GM19324 (cell line): ENCODE measurements at regions not wholly inside any gene's neighbourhood (a gene's known extent, or its start where the extent isn't known, plus 50 kb on each side); places are given as distances from the start of the nearest gene placed in this dataset.
"Not testable (repeated sequence)": the region's sequence is repeated elsewhere in the genome, so short reads cannot be mapped to it uniquely, and the experiment has no call there.

ENCODE experiments used
- ATAC-seq: cut with Tn5 transposase; IDR thresholded peaks from one replicate; pipeline ENCODE4 v1.9.1; 2021; ENCODE audit warnings: mild to moderate bottlenecking, moderate library complexity; ENCODE audit not compliant: unreplicated experiment, low FRiP score

GRCh38 chr12:54716261-54716660, 68.1 kb upstream of the DCD start:
- no peak for ATAC-seq

GRCh38 chr12:54713876-54714275, 65.7 kb upstream of the DCD start:
- not testable (repeated sequence) for ATAC-seq

- no peak for ATAC-seq
Measured at GRCh38 chr12:54711669-54712068, 63.5 kb upstream of the DCD start.

- ATAC-seq = no peak
Measured at GRCh38 chr12:54708826-54709225, 60.7 kb upstream of the DCD start.

- no peak for ATAC-seq
Measured at GRCh38 chr12:54704202-54704601, 56.0 kb upstream of the DCD start.

- ATAC-seq = no peak
Measured at GRCh38 chr12:54701940-54702592, 53.9 kb upstream of the DCD start.

- ATAC-seq = no peak
Measured at GRCh38 chr12:54700849-54701248, 52.7 kb upstream of the DCD start.

- no peak for ATAC-seq
Measured at GRCh38 chr12:54700301-54700700, 52.1 kb upstream of the DCD start.
